ENCODE measurements at regions not wholly inside any gene's neighbourhood (a gene's known extent, or its start where the extent isn't known, plus 50 kb on each side); places are given as distances from the start of the nearest gene placed in this dataset.
"Not testable (repeated sequence)": the region's sequence is repeated elsewhere in the genome, so short reads cannot be mapped to it uniquely, and the experiment has no call there.

DNA sequence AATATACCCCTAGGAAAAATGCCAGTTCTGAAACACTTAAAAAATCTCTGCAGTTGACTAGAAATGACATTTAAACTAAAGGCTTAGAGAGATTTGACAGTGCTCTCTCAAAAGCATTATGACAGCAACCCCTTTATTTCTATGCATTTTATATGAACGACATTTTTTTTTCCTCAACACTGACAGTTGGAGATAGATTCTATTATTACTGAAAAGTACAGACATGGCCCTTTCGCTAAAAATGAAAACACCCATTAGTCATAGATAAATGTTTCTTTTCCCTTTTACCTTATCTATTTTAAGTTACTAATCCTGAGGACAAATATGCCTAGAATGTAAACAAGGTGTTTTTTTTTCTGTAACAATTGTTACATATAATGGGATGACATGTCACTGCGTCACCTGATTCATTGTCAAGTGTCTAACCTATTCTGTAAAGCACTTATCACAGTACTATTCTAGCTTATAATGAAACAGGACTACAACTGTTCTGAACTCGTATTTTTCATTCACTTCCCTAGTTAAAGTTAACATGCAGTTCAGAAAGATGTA, 1169.6 kb upstream of the CRIM1 start:
- Histone ChIP-seq H3K4me2 (replicated peaks; ENCODE audit: extremely low read depth, low read length, poor library complexity, severe bottlenecking) (no peak overlapping the region), H3K79me2 (ENCODE audit: insufficient read depth, low read length) (no peaks in the 10 kb centered on the region), H3K27ac (ENCODE audit: low read depth in 1 of 2, low read length in 2 of 2) (no peak overlapping the region), H3K4me1 (ENCODE audit: control insufficient read depth in 1 of 2, insufficient read depth in 2 of 2, low read length in 2 of 2) (no peaks in the 10 kb centered on the region), H3K9me3 (replicated peaks in 1 of 2; ENCODE audit: control insufficient read depth in 1 of 2, insufficient read depth in 1 of 2, low read length in 2 of 2) (no peaks in the 10 kb centered on the region), H3K36me3 (replicated peaks in 1 of 2; ENCODE audit: control insufficient read depth in 1 of 2, insufficient read depth in 2 of 2, low read length in 2 of 2) (no peaks in the 10 kb centered on the region), H3K4me3 (replicated peaks in 1 of 3; ENCODE audit: low read depth in 2 of 3, low read length in 3 of 3) (no peak overlapping the region), H2AFZ (ENCODE audit: insufficient read depth, low read depth, low read length, poor library complexity, severe bottlenecking) (no peak overlapping the region), H3K9ac (ENCODE audit: insufficient read depth, low read length, poor library complexity, severe bottlenecking) (no peak overlapping the region), H4K20me1 (ENCODE audit: insufficient read depth, low read length) (no peaks in the 10 kb centered on the region), H3K27me3 (ENCODE audit: control insufficient read depth in 2 of 2, insufficient read depth in 2 of 2, low read length in 2 of 2) (no peaks in the 10 kb centered on the region)
- H3K4me3 Mint-ChIP-seq = no peak overlapping the region
- H3K36me3 Mint-ChIP-seq = no peaks in the 10 kb centered on the region
- intact Hi-C loops (cut with micrococcal nuclease) = no loop called here
- H3K9me3 Mint-ChIP-seq = peaks cover 0 to 5% (median 0%) of the 10 kb centered on the region in 7 donors
- no CpG with 5 or more reads among the region's 4 CpGs for WGBS (ENCODE audit: insufficient coverage)
- no peak for DNase-seq
- no peak overlapping the region for H3K27ac Mint-ChIP-seq
- H3K27me3 Mint-ChIP-seq (ENCODE audit: low read depth in 3 of 3) = peaks cover 0 to 1% (median 0%) of the 10 kb centered on the region in 3 donors
- H3K4me1 Mint-ChIP-seq = no peaks in the 10 kb centered on the region
- TF ChIP-seq, protein P1, sequence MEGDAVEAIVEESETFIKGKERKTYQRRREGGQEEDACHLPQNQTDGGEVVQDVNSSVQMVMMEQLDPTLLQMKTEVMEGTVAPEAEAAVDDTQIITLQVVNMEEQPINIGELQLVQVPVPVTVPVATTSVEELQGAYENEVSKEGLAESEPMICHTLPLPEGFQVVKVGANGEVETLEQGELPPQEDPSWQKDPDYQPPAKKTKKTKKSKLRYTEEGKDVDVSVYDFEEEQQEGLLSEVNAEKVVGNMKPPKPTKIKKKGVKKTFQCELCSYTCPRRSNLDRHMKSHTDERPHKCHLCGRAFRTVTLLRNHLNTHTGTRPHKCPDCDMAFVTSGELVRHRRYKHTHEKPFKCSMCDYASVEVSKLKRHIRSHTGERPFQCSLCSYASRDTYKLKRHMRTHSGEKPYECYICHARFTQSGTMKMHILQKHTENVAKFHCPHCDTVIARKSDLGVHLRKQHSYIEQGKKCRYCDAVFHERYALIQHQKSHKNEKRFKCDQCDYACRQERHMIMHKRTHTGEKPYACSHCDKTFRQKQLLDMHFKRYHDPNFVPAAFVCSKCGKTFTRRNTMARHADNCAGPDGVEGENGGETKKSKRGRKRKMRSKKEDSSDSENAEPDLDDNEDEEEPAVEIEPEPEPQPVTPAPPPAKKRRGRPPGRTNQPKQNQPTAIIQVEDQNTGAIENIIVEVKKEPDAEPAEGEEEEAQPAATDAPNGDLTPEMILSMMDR (IDR thresholded peaks at IDR 0.05) = no peak

DNA sequence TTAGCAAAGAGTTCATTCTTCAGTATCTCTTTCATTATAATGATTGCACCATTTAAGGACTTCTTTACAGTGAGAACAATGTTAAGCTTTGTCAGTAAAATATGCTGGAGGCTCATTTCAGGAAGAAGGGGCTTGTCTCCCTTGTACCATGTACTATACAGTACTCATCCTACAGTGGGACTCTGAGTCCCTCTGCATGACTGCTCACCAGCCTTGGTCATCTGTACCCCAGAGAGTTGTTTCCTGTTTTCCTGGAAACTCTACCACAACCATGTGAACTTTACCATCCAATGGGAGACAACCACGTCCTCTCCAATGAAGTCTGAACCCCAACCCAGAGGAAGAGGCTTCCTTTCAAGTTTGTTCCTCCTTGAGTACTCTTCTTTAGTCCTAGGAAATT, 1171.1 kb upstream of the CRIM1 start:
- H3K27me3 ChIP-seq (ENCODE audit: control insufficient read depth in 2 of 2, insufficient read depth in 2 of 2, low read length in 2 of 2) = no peaks in the 10 kb centered on the region
- no peaks in the 10 kb centered on the region for H3K4me1 Mint-ChIP-seq
- H3K9ac ChIP-seq (ENCODE audit: insufficient read depth, low read length, poor library complexity, severe bottlenecking) = no peak overlapping the region
- no peak overlapping the region for H3K27ac ChIP-seq (ENCODE audit: low read depth in 1 of 2, low read length in 2 of 2)
- H3K4me1 ChIP-seq (ENCODE audit: control insufficient read depth in 1 of 2, insufficient read depth in 2 of 2, low read length in 2 of 2) = no peaks in the 10 kb centered on the region
- TF ChIP-seq, protein P1 (IDR thresholded peaks at IDR 0.05) = no peak
- H3K79me2 ChIP-seq (ENCODE audit: insufficient read depth, low read length) = no peaks in the 10 kb centered on the region
- peaks cover 0 to 1% (median 0%) of the 10 kb centered on the region in 3 donors for H3K27me3 Mint-ChIP-seq (ENCODE audit: low read depth in 3 of 3)
- H3K36me3 ChIP-seq (replicated peaks in 1 of 2; ENCODE audit: control insufficient read depth in 1 of 2, insufficient read depth in 2 of 2, low read length in 2 of 2) = no peaks in the 10 kb centered on the region
- H3K4me2 ChIP-seq (replicated peaks; ENCODE audit: extremely low read depth, low read length, poor library complexity, severe bottlenecking) = no peak overlapping the region
- DNase-seq = no peak
- H2AFZ ChIP-seq (ENCODE audit: insufficient read depth, low read depth, low read length, poor library complexity, severe bottlenecking) = no peak overlapping the region
- no peaks in the 10 kb centered on the region for H4K20me1 ChIP-seq (ENCODE audit: insufficient read depth, low read length)
- WGBS (ENCODE audit: insufficient coverage) = no CpG with 5 or more reads among the region's 1 CpG
- peaks cover 0 to 5% (median 0%) of the 10 kb centered on the region in 7 donors for H3K9me3 Mint-ChIP-seq
- no peak overlapping the region for H3K27ac Mint-ChIP-seq
- no peak overlapping the region for H3K4me3 ChIP-seq (replicated peaks in 1 of 3; ENCODE audit: low read depth in 2 of 3, low read length in 3 of 3)
- intact Hi-C loops (cut with micrococcal nuclease) = no loop called here
- no peaks in the 10 kb centered on the region for H3K36me3 Mint-ChIP-seq
- H3K9me3 ChIP-seq (replicated peaks in 1 of 2; ENCODE audit: control insufficient read depth in 1 of 2, insufficient read depth in 1 of 2, low read length in 2 of 2) = no peaks in the 10 kb centered on the region
- no peak overlapping the region for H3K4me3 Mint-ChIP-seq

DNA sequence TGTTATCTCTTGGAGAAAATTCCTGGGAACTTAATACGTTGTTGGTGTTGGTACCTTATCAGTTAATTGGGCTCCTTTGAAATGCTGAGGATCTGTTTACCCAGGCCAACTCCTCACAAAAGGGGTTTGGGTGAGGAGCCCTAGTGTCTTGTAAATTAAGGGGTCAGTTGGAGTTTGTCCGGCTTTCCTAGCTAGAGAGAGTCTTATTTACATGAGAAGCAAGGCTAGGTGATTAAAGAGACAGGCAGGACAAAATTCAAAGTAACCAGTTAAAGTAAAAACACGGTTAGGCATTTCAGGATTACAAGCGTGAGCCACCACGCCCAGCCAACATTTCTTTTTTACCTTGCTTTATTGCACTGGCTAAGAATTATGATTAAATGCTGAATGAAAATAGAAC, 1178.9 kb upstream of the CRIM1 start:
- H3K9me3 Mint-ChIP-seq; H3K9ac ChIP-seq (ENCODE audit: insufficient read depth, low read length, poor library complexity, severe bottlenecking); intact Hi-C loops (cut with micrococcal nuclease); H3K9me3 ChIP-seq (replicated peaks in 1 of 2; ENCODE audit: control insufficient read depth in 1 of 2, insufficient read depth in 1 of 2, low read length in 2 of 2); H2AFZ ChIP-seq (ENCODE audit: insufficient read depth, low read depth, low read length, poor library complexity, severe bottlenecking); H3K36me3 Mint-ChIP-seq; H3K27ac Mint-ChIP-seq; DNase-seq; H3K36me3 ChIP-seq (replicated peaks in 1 of 2; ENCODE audit: control insufficient read depth in 1 of 2, insufficient read depth in 2 of 2, low read length in 2 of 2); H3K4me3 ChIP-seq (replicated peaks in 1 of 3; ENCODE audit: low read depth in 2 of 3, low read length in 3 of 3); H3K4me1 Mint-ChIP-seq; H3K27me3 Mint-ChIP-seq (ENCODE audit: low read depth in 3 of 3); H3K27ac ChIP-seq (ENCODE audit: low read depth in 1 of 2, low read length in 2 of 2); H3K27me3 ChIP-seq (ENCODE audit: control insufficient read depth in 2 of 2, insufficient read depth in 2 of 2, low read length in 2 of 2); H3K4me1 ChIP-seq (ENCODE audit: control insufficient read depth in 1 of 2, insufficient read depth in 2 of 2, low read length in 2 of 2); H3K79me2 ChIP-seq (ENCODE audit: insufficient read depth, low read length); H4K20me1 ChIP-seq (ENCODE audit: insufficient read depth, low read length); H3K4me3 Mint-ChIP-seq; H3K4me2 ChIP-seq (replicated peaks; ENCODE audit: extremely low read depth, low read length, poor library complexity, severe bottlenecking): not testable (repeated sequence)
- WGBS (ENCODE audit: insufficient coverage) = 50% methylated on average over 1 of the region's 5 CpGs

Data from CD14-positive monocyte (primary cell).